ENCODE measurements at regions not wholly inside any gene's neighbourhood (a gene's known extent, or its start where the extent isn't known, plus 50 kb on each side); places are given as distances from the start of the nearest gene placed in this dataset.

DNA sequence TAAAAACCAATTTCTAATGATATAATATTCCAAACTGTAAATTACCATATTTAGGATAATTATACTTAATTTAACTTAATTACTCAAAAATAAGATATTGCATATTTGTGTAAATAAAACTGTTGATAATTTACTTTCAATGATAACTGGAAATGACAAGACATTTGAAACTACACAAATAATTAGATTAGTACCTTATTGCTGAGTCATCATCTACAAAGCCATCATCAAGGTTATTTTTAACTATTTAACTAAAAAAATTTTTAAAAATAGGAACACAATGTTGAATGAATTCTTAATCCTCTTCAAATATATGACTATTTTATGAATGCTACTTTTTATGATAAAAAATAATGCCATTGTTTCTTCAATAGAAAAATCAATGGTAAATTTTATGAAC is 364.3 kb downstream of the SLITRK6 start:
- H3K4me3 ChIP-seq (ENCODE audit: low read depth, low read length): no peak overlapping the region

DNA sequence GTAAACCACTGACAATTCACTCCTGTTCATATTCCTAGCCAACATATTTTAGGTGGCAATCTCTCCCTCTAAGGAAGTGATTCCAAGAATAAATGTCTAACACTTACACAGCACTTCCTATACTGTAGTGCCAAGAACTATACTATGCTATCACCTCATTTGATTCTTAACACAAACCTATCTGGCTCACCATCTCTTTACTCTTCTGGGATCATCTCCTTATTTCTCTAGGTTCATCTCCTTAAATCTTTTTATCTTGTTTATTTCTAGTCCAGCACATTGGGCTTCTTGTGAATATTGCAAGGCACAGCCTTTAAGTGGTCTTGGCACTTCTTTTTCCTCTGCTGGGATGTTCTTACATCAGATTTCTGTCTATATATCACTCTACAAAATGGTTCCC is 366.3 kb downstream of the SLITRK6 start:
- H3K4me3 ChIP-seq (ENCODE audit: low read depth, low read length): no peak overlapping the region
- TF ChIP-seq, protein P1, sequence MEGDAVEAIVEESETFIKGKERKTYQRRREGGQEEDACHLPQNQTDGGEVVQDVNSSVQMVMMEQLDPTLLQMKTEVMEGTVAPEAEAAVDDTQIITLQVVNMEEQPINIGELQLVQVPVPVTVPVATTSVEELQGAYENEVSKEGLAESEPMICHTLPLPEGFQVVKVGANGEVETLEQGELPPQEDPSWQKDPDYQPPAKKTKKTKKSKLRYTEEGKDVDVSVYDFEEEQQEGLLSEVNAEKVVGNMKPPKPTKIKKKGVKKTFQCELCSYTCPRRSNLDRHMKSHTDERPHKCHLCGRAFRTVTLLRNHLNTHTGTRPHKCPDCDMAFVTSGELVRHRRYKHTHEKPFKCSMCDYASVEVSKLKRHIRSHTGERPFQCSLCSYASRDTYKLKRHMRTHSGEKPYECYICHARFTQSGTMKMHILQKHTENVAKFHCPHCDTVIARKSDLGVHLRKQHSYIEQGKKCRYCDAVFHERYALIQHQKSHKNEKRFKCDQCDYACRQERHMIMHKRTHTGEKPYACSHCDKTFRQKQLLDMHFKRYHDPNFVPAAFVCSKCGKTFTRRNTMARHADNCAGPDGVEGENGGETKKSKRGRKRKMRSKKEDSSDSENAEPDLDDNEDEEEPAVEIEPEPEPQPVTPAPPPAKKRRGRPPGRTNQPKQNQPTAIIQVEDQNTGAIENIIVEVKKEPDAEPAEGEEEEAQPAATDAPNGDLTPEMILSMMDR (IDR thresholded peaks at IDR 0.05; ENCODE audit: low read depth, low read length): no peak

More for the DNA sequence above, 364.3 kb downstream of the SLITRK6 start:
- TF ChIP-seq, protein P1 (IDR thresholded peaks at IDR 0.05; ENCODE audit: low read depth, low read length): no peak

DNA sequence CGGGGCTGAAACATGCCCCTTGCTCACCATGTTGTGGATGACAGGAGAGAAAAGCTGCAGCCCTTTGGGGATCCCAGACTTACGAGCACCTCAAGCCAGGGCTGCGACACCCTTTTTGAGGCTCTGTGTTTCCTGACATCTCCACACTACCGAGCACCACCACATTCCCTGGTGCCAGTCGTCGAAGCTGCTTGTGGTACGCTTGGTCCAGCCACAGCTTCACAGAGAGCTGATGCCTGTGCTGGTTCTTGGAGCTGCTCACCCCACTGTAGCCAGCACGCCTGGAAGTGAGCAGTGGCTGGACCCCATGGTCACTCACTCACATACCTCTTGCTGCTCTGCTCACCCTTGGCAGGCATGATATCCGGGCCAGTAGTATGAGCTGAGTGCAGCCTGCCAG is 367.5 kb downstream of the SLITRK6 start:
- H3K4me3 ChIP-seq (ENCODE audit: low read depth, low read length): no peak overlapping the region
- TF ChIP-seq, protein P1 (IDR thresholded peaks at IDR 0.05; ENCODE audit: low read depth, low read length): no peak

DNA sequence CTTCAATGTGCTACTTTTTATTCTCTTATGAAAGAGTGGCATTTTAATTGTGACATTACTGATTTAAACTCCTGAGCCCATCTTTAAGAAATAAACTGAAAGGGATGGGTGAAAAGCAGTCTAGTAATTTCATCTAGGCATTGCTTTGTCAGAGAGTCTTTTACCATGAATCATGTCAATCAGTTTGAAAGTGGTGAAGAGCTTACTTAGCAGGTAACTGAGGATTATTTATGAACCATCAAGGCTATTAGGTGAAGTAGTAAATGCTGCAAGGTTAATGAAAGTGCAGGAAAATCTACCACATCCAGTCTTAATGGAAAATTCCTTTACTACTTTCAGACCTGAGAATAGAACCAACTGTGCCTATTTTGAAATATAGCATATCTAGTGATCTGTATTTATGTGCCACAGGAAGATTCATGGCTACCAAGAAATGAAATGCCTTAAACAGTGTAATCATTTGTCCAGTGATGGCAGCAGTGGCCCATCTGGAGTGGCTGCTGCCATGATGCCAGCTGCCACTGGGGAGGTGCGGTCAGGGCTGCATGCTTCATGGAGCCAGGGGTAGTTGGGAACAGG is 368.9 kb downstream of the SLITRK6 start:
- TF ChIP-seq, protein P1 (IDR thresholded peaks at IDR 0.05; ENCODE audit: low read depth, low read length): no peak
- H3K4me3 ChIP-seq (ENCODE audit: low read depth, low read length): no peak overlapping the region

DNA sequence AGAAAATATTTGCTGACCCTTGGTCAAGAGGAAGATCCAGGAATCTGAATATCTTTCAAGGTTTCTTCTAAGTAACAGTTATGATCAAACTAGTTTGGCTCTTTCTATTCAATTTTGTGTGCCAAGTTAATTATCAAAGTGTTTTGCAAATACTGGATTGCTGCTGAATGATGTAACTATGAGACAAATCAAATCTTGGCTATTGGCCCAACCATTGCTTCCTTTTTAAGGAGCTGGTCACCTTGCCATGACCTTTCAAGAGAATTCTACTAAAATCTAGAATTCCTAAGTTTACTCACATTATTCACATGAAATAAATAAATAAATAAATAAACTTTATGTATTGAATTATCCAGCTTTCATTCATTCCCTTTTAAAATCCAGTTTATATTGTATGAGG is 371.8 kb downstream of the SLITRK6 start:
- TF ChIP-seq, protein P1 (IDR thresholded peaks at IDR 0.05; ENCODE audit: low read depth, low read length): no peak
- H3K4me3 ChIP-seq (ENCODE audit: low read depth, low read length): no peak overlapping the region

DNA sequence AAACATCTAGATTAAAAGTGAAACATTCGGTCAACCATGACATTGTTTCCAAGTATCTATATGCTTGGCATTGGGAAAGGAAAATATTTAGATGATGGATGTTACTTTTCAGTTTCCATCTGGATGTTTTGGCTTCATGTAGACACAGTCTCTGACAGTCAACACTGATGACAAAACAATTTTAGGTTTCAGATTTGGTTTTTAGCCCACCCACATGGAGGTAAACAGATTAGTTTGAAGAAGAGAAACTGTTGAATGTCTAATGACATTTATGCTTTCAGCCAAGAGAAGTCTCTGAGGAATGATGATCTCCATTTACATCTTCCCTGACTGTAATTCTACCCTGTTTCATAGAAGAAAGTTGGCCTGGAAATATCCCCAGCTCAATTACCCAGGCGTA is 379.1 kb downstream of the SLITRK6 start:
- no peak overlapping the region for H3K4me3 ChIP-seq (ENCODE audit: low read depth, low read length)
- TF ChIP-seq, protein P1 (IDR thresholded peaks at IDR 0.05; ENCODE audit: low read depth, low read length): no peak

DNA sequence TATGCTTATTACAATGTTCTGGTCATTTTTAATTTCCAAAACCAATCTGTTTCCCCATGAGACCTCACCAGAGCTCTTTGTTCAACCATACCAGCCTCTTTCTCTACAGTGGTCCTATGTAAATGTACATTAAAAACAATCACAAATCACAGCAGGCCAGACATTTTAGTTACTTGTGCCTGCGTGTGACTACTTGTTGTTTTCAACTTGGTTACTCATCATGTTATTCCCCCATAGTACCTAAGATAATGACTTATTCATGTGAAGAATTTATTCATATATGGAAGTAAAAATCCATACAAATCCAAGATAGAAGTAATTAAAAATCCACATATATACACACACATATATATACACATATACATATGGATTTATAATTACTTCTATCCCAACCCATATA is 379.6 kb downstream of the SLITRK6 start:
- no peak overlapping the region for H3K4me3 ChIP-seq (ENCODE audit: low read depth, low read length)
- TF ChIP-seq, protein P1 (IDR thresholded peaks at IDR 0.05; ENCODE audit: low read depth, low read length): no peak
